Lower lobe of right lung (tissue), 2 donors: ENCODE measurements at regions not wholly inside any gene's neighbourhood (a gene's known extent, or its start where the extent isn't known, plus 50 kb on each side); places are given as distances from the start of the nearest gene placed in this dataset.

Experiments used
- ATAC-seq, 2 donors: fragments of 200-7000 bp; cut with Tn5 transposase; one replicate each; pipeline ENCODE4 v1.9.1; 2020 to 2022; ENCODE audit warnings: mild to moderate bottlenecking in 2 of 2, moderate library complexity in 2 of 2
- DNase-seq: peaks from one replicate; pipeline ENCODE4 v3.0.0-alpha.2; 2020
- H3K27ac ChIP-seq: fragments of 200-600 bp; one replicate; pipeline ENCODE4 v1.8.0; 2022
- H3K27me3 ChIP-seq: fragments of 200-600 bp; one replicate; pipeline ENCODE4 v1.8.0; 2022; ENCODE audit warnings: low read depth
- H3K36me3 ChIP-seq: fragments of 200-600 bp; one replicate; pipeline ENCODE4 v1.8.0; 2022; ENCODE audit warnings: mild to moderate bottlenecking
- H3K4me1 ChIP-seq: fragments of 200-600 bp; one replicate; pipeline ENCODE4 v1.8.0; 2022
- H3K4me3 ChIP-seq: fragments of 200-600 bp; one replicate; pipeline ENCODE4 v1.8.0; 2022; ENCODE audit warnings: mild to moderate bottlenecking
- H3K9me3 ChIP-seq: fragments of 200-600 bp; one replicate; pipeline ENCODE4 v1.8.0; 2022
- intact Hi-C: fragments of 100-400 bp; cut with DNase I; formaldehyde crosslinking; loops from one replicate; pipeline ENCODE4 v1.11.0; 2022
- TF ChIP-seq, protein P1 (sequence below): fragments of 200-600 bp; IDR thresholded peaks from one replicate; pipeline ENCODE4 v1.8.0; 2022; ENCODE audit warnings: antibody characterized with exemption, mild to moderate bottlenecking
- donor health status: DM: no; HTN: yes; CAD: no; lungs with severe emphysema.

DNA sequence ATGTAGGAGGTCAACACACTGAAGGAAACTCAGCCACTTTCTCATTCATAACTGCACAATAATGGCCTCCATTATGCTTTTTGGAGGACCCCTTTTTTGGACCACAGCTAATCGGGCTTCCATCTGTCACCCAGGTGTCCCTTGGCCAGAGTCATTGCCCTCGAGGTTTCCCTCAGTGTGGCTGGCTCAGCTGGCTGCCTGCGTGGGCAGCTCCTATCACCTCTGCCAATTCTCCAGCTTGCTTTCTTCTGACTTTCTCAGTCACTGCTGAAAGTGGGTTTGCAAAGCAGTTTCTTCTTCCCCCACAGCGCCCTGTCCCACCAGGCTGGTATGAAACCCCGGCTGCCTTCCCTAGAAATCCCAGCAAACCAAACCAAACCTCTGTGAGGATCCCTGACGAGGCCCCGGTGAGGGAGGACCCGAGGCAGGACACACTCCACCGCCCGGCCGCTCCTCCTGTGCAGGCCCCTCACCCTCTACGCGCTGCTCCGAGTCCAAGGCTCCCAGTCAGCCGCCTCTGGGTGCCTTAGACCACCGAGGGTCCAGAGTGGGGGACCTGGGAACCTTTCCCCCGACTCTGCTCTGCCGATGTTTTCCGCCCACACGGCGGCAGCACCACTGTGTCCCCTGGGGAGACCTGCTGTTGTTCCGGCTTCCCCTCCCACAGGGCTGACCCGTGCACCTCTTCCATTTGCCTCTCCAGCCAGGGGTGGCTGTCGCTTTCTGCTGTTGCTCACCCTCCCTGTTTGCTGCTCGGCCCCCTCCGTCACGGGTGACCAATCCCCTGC lies 109.5 kb downstream of the TENT4A start:
- Histone ChIP-seq H3K4me3 (no peak overlapping the region), H3K27ac (no peak overlapping the region), H3K4me1 (no peaks in the 10 kb centered on the region), H3K36me3 (no peaks in the 10 kb centered on the region), H3K27me3 (peaks cover 28% of the 10 kb centered on the region), H3K9me3 (peaks cover 7% of the 10 kb centered on the region)
- TF ChIP-seq, protein P1, sequence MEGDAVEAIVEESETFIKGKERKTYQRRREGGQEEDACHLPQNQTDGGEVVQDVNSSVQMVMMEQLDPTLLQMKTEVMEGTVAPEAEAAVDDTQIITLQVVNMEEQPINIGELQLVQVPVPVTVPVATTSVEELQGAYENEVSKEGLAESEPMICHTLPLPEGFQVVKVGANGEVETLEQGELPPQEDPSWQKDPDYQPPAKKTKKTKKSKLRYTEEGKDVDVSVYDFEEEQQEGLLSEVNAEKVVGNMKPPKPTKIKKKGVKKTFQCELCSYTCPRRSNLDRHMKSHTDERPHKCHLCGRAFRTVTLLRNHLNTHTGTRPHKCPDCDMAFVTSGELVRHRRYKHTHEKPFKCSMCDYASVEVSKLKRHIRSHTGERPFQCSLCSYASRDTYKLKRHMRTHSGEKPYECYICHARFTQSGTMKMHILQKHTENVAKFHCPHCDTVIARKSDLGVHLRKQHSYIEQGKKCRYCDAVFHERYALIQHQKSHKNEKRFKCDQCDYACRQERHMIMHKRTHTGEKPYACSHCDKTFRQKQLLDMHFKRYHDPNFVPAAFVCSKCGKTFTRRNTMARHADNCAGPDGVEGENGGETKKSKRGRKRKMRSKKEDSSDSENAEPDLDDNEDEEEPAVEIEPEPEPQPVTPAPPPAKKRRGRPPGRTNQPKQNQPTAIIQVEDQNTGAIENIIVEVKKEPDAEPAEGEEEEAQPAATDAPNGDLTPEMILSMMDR: no peak
- no peak for DNase-seq
- peak in 1 of 2 donors; percentile 19 for ATAC-seq
- intact Hi-C loops: no loop called here

DNA sequence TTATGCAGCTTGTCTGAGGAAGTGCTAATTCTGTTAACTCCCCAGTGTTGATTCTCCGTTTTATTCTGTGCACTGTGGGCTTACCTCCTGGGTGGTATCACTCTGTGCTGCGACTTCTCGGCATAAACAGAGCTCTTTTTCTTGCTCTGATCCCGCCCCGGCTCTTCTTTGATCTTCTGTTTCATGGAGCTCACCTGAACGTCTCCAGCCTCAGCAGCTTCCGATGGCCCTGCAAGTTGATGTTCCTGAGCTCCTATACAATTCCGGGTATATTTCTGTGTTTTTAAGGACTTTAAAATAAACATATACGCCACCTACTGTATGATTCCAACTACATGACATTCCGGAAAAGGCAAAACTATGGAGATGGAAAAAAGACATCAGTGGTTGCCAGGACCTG lies 110.8 kb downstream of the TENT4A start:
- peaks cover 7% of the 10 kb centered on the region for H3K9me3 ChIP-seq
- TF ChIP-seq, protein P1: no peak
- ATAC-seq: no peak
- no peak for DNase-seq
- intact Hi-C loops: no loop called here
- peaks cover 22% of the 10 kb centered on the region for H3K27me3 ChIP-seq
- H3K4me1 ChIP-seq: no peaks in the 10 kb centered on the region
- H3K36me3 ChIP-seq: no peaks in the 10 kb centered on the region
- H3K4me3 ChIP-seq: no peak overlapping the region
- no peak overlapping the region for H3K27ac ChIP-seq

DNA sequence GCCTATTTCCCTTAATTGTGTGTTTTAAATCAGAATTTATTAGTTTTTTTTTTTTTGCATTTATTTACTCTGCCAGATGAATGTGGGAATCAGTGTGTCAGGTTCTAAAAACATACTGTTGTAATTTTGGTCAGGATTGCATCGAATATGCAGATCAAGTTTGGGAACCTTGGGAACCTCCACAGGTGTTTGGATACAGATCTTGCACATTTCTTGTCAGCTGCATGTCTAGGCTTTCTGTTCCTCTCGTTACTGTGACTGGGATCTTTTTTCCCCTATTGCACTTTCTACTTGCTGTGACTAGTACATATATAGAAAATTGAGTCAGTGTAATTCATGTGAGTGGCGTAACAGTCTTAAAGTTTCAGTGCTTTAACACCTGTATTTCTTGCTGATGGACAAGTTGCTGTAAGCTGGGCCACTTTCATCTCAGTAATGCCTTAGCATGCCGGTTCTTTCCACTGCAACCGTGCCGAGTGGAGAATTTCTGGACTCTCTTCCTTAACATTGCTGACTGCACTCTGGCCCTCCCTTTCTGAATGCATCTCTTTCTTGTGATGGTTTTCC lies 112.5 kb downstream of the TENT4A start:
- Histone ChIP-seq H3K4me3 (no peak overlapping the region), H3K27ac (no peak overlapping the region), H3K36me3 (no peaks in the 10 kb centered on the region), H3K27me3 (peaks cover 14% of the 10 kb centered on the region), H3K9me3 (peaks cover 3% of the 10 kb centered on the region), H3K4me1 (no peaks in the 10 kb centered on the region)
- ATAC-seq (no peak), DNase-seq (no peak)
- intact Hi-C loops: no loop called here
- TF ChIP-seq, protein P1: no peak

DNA sequence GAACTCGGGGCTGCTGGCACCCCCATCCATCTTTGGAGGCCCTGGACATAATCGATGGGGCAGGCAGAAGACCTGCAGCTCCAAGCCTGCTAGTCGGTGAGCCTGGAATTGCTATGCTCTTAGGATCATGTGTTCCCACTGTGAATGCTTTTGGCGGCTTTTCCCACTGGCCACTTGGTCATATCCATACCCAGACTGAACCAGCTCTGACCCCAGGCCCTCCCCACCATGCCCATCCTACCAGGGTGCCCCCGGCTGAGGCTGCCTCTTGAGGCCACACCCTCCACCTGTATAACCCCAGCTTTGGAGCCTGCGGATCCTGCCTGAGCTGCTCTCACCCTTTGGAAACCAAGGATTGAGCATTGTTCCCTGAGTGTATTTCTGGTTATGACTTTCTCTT lies 113.5 kb downstream of the TENT4A start:
- Histone ChIP-seq H3K9me3 (no peaks in the 10 kb centered on the region), H3K27me3 (peaks cover 14% of the 10 kb centered on the region), H3K27ac (no peak overlapping the region), H3K4me1 (no peaks in the 10 kb centered on the region), H3K36me3 (no peaks in the 10 kb centered on the region), H3K4me3 (no peak overlapping the region)
- intact Hi-C loops: no loop called here
- DNase-seq (no peak), ATAC-seq (no peak)
- TF ChIP-seq, protein P1: no peak

DNA sequence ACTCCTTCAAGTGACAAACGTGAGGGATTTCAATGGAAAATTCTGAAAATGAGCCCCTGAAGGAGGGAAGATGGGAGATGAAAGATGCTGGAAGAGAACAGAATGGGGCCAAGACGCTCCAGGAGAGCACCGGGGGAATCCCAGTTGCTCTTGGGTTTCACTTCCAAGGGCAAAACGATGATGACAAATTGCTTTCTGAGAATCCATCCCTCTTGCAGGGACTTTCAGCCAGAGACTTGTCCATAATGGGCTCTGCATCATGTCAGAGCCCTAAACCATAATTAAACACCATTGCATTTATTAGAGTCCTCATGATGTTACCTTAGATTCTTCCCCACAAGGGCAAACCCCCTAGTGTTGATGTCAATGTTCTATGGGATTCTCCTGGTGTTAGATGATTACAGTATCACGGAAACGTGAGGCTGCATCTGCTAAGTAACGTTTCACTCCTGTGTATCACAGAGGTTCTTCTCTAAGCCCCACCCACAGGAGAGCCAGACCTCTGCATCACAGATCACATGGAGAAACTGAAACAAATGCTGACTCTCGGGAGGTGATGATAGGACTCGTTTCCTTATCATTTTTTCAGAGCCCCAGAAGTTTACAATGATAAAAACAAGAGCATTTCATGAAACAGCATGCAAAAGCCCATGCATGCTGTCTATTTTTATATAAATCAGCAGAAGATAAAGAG lies 114.4 kb downstream of the TENT4A start:
- Histone ChIP-seq H3K27me3 (peaks cover 14% of the 10 kb centered on the region), H3K27ac (no peak overlapping the region), H3K36me3 (no peaks in the 10 kb centered on the region), H3K4me1 (no peaks in the 10 kb centered on the region), H3K9me3 (no peaks in the 10 kb centered on the region), H3K4me3 (peak overlapping the region; percentile 36)
- intact Hi-C loops: no loop called here
- DNase-seq (no peak), ATAC-seq (no peak)
- TF ChIP-seq, protein P1: no peak
